ENCODE measurements at regions not wholly inside any gene's neighbourhood (a gene's known extent, or its start where the extent isn't known, plus 50 kb on each side); places are given as distances from the start of the nearest gene placed in this dataset.

DNA sequence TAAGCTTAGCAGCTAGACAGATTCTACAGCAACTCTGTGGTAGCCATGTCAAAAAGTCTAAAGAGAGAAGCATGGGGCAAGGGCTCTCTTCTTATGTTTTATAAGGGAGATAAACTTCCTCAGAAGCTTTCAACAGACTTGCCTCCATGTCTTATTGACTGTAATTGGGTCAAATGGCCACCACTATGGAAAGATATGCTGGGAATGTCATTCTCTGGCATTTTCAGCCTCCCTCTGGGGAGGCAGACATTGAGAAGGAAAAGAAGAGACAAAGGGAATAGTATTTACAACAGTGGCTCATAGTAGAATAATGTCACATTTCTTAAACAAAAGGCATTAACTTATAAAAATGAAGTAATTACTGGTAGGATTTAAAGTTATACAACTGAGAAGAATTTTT is 1964.5 kb upstream of the PIK3C3 start:
- no peak for DNase-seq (ENCODE audit: low read depth)

DNA sequence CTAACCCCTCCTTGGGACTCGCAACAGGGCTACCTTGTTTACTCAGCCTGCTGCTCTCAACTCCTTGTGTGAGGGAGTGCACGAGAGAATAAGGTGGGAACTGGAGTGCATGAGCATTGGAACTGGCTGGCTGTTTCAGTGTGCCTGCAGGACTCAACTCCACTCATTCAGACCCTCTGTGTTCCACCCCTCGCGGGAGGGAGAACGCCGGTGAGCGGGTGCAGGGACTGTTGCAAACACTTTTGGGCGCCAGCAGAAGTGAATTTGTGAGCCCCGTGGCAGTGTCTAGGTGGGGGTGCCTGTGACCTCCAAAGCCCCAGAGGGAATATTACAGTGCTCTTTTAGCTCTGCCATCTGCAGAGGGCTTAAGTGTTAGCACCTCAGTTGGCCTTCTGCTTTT is 1978.3 kb upstream of the PIK3C3 start:
- DNase-seq (ENCODE audit: low read depth) = no peak

DNA sequence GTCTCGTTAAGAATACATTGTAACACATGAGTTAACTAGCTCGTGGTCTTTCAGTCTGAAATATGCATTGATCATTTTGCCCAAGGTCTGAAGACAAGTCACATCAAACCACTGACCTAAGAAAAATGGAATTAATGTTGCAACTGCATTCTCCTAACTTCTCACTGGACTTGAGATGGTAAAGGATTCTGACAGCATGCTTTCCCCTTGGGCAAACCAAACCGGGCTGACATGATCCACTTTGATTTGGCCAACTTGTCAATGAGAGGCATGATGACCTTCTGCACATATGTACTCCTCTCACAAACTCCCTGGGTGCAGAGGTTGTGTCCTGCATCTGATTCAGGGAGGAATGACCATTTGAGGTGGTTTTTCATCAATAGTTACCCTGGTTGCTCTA is 1982.5 kb upstream of the PIK3C3 start:
- DNase-seq (ENCODE audit: low read depth) = no peak

DNA sequence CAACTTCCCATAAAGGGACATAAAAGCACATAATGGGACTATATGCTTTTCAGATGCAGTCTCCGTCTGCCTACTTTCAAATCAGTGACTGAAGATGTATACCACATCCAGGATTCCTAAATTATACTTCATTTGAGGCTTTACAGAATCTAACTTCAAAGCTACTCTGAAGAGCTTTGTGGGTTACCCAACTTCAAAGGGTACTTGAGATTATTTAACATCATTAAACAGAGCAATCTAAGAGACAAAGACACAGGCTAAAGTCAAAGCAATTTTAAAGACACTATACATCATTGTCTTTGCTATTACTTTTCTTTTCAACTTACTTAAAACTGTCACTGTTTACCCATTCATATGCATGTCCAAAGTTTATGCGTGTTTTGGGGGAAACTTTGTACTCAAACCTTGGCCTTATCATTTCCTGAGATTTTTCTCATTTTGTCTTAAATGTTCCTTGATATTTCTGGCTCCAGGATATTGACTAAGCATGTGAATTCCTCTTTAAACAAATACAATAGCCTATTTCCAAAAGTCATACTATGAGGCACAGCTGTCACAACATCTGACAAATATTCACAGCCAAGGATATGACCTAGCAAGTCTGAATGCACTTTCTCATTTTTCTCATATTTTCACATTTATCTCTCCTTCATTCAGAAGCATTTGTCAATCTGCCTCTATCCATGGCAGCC is 1985.1 kb upstream of the PIK3C3 start:
- DNase-seq (ENCODE audit: low read depth) = no peak

DNA sequence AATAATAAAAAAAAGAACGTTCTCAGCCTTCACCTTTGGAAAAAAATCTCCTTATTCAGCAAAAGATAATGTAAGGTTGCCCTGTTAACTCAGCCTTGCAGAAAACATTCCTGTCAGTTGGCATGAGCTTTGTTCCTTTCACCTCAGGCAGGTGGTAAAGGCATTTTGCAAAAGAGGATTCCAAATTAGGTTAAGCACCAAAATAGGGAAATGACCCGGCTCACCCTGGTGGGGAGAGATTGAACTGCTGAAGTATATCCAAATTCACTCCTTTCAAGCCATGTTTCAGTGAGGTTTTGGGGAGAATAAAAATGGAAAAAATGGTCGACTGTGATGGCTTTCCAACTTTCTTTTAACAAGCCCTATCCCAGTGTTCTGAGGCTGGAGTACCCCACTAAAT is 1988.8 kb upstream of the PIK3C3 start:
- no peak for DNase-seq (ENCODE audit: low read depth)

DNA sequence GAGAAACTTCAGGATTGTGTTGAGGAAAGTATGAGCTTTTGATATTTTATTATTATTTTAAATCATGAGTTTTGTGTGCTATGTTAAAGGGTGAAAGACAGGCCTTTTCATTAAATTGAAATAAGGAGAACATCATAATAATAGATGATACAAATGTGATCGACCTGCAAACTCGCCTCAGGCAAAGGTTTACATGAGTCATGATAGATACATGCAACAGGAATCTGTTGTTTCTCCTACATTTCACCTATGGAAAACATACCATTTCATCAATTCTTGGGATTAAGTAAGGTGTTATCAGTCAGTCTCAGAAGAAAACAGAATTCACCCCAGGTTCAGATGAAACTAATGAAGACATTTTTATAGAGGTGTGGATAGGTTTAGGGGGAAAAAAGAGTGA is 1992.5 kb upstream of the PIK3C3 start:
- no peak for DNase-seq (ENCODE audit: low read depth)

DNA sequence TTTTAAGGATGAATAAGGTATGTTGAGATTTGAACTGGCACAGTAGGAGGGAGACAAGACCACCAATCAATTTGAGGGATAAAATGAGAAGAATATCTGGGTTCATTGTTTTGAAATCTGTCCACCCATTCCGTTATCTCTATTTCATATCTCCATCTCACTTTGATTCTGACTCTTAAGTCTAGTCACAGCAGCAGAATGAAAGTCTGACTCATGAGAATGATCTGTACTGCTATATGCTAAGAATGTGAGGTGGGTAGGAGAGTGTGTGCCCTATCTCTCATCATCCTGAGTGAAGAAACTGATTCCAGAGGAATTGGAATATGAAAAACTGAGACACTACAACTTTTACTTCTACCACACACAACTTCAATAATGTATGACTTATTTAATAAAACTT is 1994.5 kb upstream of the PIK3C3 start:
- no peak for DNase-seq (ENCODE audit: low read depth)

DNA sequence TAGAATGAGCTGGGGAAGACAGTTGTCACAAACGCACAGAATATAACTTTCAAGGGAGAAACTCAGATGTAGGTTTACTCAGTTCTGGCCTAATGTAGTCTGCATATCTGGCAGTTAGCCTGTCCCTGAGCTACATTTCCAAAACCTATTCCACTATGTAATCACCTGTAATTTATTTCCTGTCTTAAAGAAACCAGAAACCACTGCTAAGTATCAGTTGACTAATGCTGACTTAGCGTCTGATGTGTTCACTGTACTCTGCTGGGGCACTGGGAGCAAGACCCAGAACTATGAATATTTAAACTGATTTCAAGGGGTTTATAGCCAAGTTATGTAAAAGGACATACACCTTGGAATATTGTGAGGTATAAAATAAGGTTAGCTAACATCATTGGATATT is 1995.2 kb upstream of the PIK3C3 start:
- DNase-seq (ENCODE audit: low read depth) = no peak

DNA sequence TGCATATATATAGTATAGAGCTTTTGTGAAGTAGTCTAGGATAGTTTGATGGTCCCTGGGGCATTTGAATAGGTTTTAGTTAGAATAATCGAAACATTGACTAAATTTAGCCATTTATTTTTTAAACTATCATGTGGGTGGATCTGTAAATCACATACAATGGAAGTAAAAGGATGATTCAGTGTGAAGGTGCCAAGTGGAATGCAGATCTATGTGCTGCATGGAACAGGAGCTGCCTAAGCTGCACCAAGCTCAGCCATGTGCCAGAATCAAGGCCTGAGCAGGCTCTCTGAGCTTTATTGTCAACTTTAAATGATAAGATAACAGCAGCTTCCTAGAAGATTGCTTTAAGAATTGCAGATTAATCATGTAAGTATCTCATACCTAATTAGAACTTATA is 1996.2 kb upstream of the PIK3C3 start:
- DNase-seq (ENCODE audit: low read depth) = no peak

DNA sequence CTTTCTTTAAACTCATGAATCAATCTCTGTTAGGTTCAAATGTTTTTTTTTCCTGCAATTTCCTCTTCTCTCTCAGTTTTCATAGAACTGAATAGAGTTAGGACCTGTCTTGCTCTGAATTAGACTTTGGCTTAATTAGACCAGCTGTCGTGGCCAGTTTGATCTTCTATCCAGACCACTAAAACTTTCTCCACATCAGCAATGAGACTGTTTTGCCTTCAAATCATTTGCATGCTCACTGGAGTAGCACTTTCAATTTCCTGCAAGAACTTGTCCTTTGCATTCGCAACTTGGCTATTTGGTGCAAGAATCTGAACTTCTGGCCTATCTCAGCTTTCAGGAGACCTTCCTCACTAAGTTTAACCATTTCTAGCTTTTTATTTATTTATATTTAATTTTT is 2002.2 kb upstream of the PIK3C3 start:
- no peak for DNase-seq (ENCODE audit: low read depth)

DNA sequence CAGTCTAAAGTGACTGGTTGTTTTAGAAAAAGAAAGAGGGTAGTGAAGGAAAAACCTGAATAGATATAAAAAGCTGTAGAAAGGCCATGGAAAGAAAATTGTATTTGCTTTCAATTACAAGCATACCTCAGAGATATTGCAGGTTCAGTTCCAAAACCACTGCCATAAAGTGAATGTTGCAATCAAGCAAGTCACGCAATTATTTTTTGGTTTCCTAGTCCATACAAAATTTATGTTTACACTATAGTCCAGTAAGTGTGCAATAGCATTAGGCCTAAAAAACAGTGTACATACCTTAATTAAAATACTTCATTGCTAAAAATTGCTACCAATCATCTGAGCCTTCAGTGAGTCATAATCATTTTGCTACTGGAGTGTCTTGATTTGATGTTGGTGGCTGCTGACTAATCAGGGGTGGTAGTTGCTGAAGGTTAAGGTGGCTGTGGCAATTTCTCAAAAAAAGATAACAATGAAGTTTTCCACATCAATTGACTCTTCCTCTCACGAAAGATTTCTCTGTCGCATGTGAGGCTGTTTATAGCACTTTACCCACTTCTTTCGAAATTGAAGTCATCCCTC is 2003.8 kb upstream of the PIK3C3 start:
- no peak for DNase-seq (ENCODE audit: low read depth)

DNA sequence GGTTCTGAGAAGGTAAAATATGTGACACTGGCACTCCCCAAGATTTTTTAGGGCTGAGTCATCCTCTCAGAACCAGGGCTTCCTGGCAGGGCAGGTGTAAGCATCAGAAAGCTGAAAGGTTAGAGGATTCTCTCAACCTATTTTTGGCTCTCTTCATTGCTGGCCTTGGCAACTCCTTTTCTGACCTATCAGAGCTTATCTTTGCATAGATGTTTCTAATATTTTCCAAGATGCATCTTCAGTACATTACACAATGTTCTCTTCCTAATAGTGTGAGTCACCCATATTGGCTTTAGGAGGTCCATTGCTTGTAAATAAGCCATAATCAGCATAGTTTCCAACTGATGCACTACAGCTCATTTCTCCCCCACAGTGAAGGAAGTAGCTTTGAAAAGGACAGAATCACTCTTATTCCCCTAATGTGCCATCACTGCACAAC is 2008.4 kb upstream of the PIK3C3 start:
- DNase-seq (ENCODE audit: low read depth) = no peak

DNA sequence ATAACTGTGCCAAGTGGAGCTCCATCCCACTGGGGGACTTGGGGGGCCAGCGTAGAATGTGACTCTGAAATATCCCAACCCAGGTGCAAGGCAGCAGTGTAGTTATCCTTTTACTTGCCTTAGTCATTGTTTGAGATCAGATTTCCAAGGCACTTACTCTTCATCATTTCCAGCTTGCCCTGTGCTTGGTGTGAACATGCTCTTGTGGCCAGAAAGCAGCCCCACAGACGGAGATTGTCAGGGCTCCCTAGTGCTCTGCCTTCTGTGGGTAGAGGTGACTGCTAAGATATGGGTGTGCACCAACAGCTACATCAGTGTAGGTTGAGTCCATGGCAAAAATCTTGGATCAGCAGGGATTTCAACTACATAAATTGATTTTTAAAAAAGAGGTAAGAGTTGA is 2010.0 kb upstream of the PIK3C3 start:
- DNase-seq (ENCODE audit: low read depth) = no peak

DNA sequence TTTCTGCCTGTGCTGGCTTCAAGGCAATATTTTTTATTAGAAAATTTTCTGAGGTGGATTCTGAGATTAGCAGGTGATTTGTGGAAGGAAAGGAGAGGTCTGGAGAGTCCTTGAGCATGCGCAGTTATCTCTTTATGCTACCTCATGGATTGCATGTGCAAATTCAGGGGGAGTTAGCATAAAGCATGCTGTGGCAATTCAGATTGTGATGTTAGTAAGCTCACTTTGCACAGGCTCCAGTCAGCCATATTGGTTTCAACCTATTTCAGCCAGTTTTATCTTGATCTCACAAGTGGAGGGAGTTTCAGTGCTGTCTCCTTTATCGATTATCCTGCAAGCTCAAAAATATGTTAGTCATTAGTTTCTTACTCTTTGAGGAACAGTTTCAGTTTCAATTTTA is 2012.3 kb upstream of the PIK3C3 start:
- DNase-seq (ENCODE audit: low read depth) = no peak

DNA sequence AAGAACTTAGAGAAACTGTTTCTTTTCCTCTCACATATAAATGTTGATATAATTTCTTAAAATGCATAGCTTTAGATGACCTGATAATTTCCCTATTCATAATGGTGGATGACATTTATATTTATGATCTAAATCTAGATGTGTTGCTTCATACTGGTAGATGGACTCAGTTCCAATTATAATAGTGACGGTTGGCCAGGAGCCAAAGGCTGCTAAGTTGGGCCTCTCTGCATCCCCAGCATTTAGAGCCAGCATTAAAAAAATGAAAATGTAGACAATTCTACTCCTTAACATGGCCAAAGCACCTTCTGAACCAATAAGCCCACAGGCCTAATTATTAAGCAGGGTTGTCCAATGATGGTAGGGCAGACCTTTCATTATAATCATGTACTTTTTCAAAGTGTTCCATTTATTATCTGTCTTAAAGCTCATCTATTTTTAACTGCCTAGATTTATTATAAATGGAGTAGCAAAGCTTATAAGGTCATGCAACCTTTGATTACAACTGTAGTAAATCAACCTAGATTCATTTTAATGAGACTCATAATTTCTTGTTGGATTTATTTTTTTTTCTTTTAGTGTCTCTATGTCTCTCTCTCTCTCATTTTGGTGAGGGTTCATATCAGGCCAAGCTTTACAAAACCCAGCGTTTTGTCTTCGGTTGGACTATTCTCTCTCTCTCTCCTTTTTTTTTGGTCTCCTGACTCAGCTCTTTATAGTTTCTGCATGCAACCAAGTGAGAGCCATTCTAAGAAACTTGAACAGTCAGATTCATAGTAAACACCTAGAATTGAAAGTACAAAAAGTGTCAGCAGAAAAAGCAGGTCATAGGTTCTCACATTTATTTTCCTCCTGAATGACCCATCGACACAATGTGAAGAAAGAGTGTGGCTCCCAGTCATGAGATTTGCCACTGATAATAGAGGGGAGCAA is 2016.1 kb upstream of the PIK3C3 start:
- no peak for DNase-seq (ENCODE audit: low read depth)

DNA sequence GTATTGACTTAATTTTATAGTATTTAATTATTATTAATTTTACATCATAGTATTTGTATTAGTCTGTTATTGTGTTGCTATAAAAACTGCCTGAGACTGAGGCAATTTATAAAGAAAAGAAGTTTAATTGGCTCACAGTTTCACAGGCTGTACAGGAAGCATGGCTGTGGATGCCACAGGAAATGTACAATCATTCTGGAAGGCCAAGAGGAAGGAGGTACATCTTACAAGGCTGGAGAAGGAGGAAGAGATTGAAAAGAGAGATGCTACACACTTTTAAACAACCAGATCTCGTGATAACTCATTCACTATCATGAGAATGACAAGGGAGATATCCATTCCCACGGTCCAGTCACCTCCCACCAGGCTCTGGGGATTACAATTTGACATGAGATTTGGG is 2019.4 kb upstream of the PIK3C3 start:
- no peak for DNase-seq (ENCODE audit: low read depth)

DNA sequence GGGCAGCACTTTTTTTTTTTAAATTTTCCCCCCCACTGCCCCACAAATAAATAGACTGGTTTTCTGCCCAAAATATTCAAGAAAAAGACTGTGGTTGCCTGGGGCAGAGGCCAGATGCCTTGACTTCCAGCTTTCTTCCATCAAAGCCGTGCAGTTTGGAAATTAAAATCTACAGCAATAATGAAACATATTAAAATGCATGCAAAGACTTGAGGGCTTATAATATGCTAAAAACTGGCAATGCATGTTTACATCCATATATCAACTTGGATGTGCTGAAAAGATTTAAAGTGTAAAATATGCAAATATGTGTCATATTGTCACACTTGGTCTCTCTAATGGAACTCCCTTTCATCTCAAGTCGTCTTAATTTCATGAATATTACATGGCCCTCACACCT is 2036.2 kb upstream of the PIK3C3 start:
- DNase-seq (ENCODE audit: low read depth) = no peak

DNA sequence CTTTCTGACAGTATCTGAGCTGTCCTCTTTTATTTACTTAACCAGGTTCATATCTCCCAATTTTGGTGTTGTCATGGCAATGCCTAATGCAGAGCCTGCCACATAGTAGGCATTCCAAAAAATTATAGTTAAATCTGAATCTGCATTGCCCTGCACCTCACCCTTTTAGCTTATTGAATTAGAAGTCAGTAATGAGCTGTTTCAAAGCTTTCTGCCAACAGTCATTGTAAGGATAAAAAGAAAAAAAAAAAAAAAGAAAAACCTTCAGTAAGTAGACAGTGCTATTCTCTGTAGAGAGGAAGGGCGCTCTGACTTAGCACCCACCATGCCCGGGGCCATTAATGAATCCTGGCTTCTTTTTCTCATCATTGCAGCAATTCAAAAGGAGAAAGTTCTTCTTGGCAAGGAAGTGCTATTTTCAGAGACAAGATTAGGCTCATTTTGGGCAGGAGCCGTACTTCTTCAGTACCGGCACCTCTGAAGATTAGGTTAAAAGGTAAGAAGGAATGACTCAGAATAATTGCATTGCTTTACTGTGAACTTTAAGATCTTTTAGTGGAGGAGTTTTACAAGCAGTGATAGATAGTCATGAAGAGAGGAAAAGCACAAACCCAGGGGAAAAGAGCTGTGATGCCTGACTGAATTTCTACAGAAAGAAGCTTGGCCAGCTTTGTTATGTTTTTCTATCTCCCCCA is 2041.2 kb upstream of the PIK3C3 start:
- no peak for DNase-seq (ENCODE audit: low read depth)

DNA sequence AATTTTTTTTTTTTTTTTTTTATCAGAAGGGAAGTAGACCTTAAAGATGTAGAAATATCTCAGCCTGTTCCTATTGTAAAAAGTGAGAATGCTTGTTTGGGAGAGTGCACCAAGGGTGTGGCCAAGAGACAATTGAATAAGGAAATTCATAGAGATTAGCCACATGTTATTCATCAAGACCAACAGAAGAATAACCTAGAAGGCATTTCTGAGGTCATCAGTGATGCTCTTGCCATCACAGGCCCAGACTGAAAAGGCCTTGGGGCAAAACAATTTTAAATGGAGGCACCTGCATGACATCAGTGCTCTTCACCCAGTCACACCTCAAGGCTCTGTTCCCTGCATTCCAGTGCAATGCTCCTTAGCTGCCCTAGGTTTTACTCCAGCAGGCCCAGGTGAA is 2043.3 kb upstream of the PIK3C3 start:
- DNase-seq (ENCODE audit: low read depth) = no peak

DNA sequence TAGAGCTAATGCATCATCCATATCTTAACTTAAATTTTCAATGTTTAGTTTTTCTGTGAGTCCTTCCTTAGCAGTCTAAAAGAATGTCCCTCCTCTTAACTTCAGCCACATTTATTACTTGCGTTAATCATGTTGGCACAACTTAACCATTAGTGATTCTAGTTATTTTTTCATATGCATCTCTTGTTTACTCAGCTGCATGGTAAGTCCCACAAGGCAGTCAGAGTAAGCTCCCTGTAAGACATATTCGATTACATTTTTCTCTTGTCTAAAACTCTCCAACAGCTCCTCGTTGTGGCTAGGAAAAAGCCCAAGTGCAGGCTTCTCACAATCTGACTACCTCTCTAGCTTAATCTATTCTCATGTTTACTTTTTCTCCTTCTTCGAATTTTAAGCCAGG is 2045.3 kb upstream of the PIK3C3 start:
- no peak for DNase-seq (ENCODE audit: low read depth)

DNA sequence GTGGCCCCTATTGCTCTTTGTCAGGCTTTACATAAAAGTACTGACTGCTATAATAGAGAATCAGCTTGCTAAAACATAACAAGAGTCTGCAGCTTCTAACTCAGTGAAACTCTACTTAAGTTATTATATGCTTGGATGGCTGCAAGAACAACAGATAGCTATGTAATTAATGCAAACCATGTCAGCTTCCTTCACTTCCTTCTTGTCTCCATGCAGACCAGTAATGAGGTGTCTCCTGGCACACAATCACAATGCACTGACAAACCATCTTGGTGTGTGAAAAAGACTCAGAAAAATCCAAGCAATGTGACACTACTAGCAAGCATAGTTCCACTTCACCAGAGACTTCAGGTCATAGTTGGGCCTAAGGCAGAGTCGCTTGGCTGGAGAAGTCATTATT is 2068.9 kb upstream of the PIK3C3 start:
- DNase-seq (ENCODE audit: low read depth) = no peak

DNA sequence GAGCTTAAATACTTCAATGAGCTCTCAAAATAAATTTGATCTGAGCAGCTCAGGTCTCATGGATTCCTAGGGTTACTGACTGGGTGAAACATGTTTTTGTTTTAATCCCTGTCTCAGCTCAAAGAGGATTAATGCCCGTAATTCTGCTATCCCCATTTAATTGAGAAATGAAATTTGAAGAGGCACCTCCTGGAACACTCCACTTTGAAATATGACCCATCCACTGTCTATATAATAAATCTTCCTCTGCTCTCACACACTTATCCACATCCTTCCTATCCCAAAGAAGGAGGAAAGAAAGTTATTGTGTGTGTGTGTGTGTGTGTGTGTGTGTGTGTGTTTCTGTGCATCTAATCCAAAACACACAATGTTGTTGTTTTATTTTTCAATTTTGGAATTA is 2082.4 kb upstream of the PIK3C3 start:
- no peak for DNase-seq (ENCODE audit: low read depth)

DNA sequence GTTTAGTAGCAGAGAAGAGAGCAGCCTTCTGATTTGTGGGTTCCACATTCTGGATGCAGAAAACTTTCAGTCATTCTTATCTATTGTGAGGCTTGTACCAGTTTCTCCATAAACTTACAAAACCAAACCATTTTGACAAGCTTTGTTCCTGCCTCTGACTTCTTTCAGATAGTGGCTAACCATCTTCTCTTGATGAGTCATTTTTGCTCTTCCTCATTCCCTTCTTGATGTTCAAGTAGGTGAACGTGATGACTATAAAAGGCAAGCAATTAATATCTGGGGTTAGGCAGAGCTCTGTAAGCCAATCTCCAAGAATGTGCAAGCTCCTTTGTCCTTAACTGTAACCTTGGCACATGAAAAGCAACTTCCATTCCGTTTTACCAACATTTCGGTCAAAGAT is 2083.1 kb upstream of the PIK3C3 start:
- no peak for DNase-seq (ENCODE audit: low read depth)

Data from activated T-helper 9 cell treated with anti-CD3 and anti-CD28 coated beads, Interleukin-2, amount 50 U/mL, for 16 hours (primary cell).